COLO668 (cell line): ENCODE measurements at regions not wholly inside any gene's neighbourhood (a gene's known extent, or its start where the extent isn't known, plus 50 kb on each side); places are given as distances from the start of the nearest gene placed in this dataset.
A peak's percentile ranks its signal among the peaks of the same experiment; 100 is the strongest.
"Not testable (repeated sequence)": the region's sequence is repeated elsewhere in the genome, so short reads cannot be mapped to it uniquely, and the experiment has no call there.

ENCODE experiments used
- DNase-seq: peaks from one replicate; lab custom pipeline; 2025; ENCODE audit not compliant: unreplicated experiment; lab: John Stamatoyannopoulos, UW

DNA sequence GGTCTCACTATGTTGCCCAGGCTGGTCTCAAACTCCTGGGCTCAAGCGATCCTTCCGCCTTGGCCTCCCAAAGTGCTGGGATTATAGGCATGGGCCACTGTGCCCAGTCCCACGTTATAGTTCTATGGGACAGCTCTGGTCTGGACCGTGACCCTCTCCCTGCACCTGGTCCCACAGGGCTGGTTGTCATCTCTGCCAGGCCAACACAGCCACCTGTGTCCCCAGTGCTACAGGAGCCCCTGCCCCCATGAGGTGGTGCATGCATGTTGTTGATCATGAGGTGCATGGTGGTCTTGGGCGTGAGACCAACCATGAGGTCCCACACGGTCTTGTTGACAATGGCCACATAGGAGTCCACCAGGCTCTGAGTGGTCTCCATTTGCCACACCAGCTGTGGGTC lies 51.0 kb upstream of the UBE2Q2 start:
- not testable (repeated sequence) for DNase-seq

DNA sequence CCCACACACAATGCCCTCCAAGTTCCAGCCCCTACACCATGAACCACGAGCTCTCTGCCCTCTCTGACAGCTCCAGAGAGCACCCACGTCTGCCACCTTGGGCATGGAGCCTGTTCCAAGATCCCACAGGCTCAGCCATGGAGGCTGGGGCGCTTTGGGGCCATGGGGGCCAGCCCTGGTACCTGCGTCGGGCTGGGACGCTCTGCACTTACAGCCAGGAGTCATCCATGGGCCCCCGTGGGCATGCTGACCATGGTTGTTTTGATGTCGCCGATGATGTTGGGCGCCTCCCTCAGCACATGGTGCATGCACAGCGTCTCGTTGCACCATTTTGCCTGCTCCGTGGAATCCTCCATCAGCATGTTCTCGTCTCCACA lies 51.9 kb upstream of the UBE2Q2 start:
- no peak for DNase-seq

DNA sequence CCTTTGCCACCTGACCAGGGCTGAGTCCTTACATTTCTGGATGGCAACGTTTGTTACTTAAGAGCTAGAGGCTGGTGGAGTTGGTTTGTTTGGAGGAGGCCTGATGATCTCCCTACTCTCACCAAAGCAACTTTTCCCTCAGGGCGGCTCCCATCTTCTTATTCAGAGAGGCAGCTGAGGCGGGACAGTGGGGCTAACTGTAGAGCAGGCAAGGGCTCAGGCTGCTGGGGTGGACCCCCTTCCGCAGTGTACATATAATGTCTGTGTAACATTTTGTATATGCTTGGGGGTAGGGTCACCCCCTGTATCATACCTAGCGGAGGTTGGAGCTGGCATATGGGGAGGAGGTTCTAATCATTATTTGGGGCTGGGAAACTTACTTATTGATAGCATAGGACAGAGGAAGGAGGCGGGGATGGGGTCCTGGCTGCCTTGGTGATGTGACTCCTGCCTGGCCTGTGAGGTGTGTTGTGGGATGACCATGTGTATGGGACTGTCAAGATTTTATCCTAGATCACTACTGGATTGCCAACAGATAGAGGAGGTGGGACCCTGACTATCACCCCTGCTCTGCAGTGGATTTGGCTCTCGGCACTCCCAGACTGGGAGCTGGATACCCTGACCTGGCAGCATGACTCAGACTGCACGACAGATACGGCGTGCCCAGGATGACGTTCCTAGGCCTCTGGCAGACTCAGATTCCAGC lies 52.5 kb upstream of the UBE2Q2 start:
- DNase-seq = no peak

DNA sequence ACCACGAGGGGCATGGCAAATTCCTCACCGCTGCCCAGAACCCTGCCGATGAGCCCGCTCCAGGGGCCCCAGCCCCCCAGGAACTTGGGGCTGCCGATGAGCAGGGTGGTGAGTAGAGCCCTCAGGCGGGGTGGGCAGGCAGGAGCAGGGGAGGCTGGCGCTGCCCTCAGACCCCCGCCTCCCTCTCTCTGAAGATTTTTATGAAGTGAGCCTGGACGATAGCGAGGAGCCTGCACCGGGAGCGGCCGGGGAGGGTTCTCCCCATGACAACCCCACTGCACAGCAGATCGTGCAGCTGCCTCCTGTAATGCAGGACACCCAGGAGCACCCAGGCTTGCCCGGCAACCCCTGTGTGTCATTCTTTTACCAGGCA lies 56.7 kb upstream of the UBE2Q2 start:
- no peak for DNase-seq

DNA sequence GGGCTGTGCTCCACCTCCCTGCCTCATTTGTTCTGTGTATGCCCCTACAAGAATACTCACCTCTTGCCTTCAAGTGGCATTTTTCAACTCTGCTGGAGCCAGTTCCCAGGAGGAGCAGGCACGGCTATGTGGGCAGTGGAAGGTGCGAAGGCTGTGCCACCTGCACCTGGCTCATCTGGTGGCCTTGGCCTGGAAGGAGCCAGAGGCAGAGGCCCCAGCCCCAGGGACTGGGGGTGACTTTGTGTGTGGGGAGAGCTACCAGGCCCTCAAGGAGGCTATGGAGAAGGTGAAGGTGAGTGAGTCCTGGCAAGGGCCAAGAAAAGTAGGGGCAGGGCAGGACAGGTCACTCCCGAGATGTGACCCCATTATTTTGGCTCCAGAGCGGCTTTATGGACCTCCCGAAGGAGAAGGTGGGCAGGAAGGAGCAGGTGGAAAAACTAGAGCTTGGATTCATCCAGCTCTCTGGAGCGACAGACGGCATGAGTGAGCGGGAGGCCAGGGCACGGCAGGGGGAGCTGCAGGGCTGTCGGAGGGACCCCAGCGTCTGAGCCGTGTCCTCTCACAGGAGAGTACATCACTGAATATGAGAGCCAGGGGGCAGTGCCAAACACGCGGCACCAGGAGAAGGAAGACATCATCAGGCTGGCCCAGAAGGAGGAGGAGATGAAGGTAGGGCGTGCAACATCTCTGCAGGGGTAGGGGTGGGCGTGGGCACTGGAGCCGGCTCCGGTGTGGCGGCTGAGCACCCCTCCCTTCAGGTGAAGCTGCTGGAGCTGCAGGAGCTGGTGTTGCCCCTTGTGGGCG lies 57.3 kb upstream of the UBE2Q2 start:
- no peak for DNase-seq

DNA sequence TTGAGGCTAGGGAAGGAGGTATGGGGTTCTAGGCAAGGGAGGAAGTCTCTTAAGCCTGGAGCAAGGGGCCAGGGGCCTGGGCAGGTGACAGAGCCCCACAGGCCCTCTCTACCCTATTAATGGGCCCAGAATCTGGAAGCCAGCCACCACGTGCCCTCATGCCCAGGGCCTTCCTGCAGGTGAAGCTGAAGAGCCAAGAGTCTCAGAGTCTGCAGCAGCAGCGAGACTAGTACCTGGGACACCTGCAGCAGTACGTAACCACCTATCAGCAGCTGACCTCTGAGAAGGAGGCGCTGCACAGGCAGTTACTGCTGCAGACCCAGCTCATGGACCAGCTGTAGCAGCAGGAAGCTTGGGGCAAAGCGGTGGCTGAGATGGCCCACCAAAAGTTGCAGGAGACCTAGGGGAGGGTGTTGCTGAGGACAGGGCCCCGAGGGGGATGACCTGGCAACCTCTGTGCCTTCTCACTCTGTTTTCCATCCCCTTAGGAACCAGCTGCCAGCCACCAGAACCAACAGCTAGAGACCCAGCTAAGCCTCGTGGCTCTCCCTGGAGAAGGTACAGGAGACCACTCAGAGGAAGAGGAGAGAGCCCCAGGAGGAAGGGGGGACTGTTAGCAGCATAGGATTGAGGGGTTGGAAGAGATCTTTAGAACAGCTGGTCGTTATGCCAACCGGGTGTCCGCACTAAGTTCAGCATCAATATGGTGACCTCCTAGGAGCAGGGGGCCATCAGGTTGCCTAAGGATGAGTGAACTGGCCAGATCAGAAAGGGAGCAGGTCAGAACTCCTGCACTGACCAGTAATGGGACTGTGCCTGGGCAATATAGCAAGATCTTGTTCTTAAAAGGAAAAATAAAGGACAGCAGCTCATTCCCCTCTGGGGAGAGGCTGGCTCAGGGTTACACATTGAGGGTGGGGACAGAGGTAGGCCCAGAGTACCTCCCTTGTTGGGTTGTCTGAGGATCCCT lies 58.5 kb upstream of the UBE2Q2 start:
- peak; percentile 41 for DNase-seq

DNA sequence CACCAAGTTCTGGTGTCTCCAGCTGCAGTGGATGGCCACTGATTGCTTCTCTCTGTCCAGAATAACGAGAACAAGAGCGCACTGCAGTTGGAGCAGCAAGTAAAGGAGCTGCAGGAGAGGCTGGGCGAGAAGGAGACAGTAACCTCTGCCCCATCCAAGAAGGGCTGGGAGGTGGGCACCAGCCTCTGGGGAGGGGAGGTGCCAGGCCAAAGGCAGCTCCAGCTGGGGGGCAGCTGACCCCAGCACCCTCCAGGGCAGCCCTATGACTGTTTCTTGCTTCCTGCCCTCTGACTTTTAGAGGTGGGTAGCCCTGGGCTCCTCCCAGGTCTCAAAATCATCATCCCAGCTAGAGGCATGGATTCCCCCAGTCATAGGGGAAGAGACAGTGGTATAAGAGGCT lies 59.7 kb upstream of the UBE2Q2 start:
- DNase-seq = not testable (repeated sequence)

DNA sequence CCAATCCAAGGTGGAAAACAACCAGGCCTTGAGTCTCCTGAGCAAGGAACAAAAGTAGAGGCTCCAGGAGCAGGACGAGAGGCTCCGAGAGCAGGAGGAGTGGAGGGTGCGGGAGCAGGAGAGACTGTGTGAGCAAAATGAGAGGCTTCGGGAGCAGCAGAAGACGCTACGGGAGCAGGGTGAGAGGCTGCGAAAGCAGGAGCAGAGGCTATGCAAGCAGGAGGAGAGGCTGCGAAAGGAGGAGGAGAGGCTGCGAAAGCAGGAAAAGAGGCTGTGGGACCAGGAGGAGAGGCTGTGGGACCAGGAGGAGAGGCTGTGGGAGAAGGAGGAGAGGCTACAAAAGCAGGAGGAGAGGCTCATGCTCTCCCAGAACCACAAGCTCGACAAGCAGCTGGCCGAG lies 60.3 kb upstream of the UBE2Q2 start:
- DNase-seq = no peak

DNA sequence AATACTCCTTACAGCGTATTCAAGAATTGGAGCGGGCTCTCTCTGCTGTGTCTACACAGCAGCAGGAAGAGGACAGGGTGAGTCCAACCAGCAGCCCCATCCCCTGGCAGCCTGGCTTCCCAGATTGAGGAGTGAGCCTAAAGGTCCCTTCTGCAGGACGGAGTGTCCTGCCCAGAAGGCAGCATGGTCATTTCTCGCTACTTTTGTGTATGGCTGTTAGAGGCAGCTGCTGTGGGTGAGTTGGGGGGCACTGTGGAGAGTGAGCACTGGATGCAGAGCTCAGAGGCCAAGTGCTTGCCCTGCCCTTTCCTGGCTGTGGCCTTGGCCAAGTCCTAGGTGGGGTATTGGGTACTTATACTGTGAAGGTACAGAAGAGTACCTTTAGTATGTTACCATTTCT lies 62.3 kb upstream of the UBE2Q2 start:
- DNase-seq = not testable (repeated sequence)

DNA sequence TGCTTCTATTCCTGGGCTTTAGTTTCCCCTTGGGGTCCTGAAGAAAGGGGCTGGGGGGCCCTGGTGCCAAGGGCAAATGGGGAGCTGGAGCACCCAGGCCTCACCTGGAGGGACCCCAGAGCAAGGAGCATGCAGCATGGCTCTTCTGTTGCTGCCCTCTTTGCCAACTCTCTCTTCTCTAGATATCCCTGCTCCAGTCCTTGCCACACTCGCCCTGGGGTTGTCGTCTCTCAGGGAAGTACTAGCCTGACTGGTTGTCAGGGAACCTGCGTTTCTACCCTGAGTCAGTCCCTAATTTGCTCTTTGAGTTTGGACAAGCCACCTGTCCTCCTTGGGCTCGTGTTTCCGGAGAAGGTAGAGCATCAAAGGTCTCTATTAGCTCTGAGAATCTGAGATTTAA lies 63.7 kb upstream of the UBE2Q2 start:
- DNase-seq = no peak

DNA sequence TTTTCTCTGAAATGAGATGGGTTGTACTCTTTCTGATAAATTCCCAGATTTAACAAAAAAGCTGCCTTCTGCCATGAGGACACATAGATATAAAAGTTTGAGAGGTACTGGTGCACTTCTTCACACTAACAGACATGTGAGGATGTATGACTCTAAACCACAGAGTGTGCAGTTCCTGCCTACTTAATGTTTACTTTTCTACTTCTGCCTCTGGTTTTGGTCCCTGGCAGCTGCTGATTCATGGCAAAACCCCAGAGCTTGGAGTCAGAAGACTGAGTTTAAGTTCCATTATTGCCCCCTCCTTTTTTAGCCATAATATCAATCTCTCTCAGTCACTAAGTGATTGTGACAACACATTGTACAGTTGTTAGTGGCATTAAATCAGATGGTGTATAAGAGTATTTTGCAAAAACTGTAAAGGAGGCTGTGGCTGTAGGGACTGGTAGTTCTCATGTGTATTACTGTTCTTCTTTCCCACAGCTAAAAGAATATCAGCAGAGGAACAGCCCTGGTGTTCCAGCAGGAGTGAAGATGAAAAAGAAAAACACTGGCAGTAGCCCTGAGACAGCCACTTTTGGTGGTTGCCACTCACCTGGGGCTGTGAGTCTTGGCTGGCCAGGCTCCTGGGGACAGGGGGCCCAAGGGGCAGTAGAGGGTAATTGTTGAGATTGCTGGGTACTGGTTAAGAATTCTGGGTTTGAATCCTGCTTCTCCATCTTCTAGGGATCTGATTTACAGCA lies 64.4 kb upstream of the CSPG4 start:
- not testable (repeated sequence) for DNase-seq

DNA sequence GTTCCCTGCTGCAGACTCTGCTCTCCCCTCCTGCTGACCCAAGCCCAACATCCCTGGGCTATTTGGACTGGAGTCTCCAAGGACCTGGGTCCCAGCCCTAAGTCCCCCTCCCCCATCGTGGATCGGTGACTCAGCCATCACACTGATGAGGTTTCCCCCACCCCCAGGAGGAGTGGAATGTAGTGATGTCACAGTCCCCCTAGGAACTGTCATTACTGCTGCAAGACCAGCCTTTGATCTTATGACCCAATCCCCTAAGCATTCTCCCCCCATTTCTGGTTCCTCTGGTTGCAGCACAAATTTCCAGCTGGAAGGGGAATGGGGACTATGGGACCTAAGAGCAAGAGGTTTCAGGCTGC lies 63.4 kb upstream of the CSPG4 start:
- DNase-seq = no peak

DNA sequence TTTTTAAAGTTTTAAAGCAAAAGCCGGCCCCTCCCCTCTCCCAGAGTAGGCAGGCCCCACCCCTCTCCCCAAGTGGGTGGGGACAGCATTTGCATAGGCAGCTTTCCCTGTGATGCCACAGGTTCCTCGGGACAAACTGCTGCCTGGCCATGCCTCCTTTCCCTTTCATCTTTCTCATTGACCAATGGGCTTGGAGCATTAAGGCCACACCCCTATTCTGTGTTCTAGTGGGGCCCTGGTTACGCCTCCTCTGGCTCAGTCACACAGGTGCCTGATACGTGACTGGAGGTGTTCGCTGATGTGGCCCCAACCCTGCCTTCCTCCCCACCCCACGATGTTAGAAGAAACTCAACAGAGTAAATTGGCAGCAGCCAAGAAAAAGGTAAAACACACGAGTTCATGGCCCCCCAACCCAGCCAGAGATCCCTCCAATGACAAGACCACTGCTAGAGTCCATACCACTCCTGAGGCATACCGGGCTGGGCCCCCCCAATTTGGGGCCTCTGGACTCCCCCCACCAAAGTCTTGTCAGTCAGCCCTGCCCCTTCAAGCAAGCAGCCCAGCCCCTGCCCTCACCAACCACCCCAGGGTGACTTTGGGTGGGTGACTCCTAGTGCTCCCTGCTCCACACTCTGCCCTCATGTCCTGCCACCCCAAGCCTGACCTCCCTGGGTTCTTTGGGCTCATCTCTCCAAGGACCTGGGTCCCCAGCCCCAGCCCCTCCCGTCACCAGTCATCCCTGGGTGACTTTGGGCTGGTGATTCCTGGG lies 62.8 kb upstream of the CSPG4 start:
- DNase-seq = no peak

DNA sequence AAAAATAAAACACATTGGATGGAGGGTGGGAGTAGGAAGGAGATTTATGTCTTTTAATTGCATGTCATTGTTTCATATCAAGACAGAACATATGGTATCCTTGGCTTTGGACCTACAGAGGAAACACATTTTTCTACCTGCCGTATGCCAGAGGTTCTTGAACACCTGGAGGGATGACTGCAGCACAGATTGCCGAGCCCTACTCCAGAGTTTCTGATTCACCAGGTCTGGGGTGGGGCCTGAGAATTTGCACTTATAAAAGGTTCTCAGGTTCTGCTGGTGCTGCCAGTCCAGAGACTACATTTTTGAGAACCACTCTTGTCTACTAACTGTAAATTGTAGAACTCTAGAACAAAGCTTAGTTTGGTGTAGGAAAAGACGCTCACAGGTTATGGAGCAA lies 61.3 kb upstream of the CSPG4 start:
- not testable (repeated sequence) for DNase-seq

DNA sequence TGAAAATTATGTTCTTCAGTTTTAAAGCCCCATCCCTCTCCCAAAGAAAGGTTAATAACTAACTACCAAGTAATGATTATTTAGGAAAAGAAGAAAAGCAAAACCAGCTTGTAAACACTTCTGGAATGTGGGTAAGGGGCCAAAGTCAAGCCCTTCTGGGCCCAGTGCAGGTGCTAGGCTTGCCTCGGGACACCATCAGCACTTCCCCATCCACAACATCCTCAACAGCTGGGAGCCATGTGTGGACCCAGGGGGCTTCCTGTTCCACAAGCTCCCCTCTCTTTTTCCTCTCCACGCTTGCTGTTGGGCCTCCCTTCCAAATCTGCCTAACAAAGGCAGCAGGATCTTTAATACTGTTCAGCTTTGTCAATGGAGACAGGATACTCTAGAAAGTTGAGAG lies 58.4 kb upstream of the CSPG4 start:
- DNase-seq = not testable (repeated sequence)

DNA sequence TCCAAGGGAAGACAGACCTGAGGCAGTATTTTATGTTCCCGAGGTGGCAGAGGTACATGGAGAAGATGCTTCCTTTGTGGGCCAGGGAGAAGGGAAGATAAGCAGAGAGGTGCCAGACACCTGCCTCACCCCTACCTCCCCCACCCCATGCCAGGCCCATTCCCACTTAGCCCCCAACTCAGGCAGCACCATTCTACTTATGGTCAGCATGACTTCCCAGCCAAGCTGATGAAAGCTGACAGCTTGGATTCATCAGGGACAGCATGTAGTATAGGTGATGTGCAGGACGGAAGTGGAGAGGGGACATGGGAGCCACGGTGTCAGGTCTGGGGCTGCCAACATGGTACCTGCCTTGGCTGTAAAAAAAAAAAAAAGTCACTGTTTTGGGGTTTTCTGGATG lies 57.5 kb upstream of the CSPG4 start:
- no peak for DNase-seq

DNA sequence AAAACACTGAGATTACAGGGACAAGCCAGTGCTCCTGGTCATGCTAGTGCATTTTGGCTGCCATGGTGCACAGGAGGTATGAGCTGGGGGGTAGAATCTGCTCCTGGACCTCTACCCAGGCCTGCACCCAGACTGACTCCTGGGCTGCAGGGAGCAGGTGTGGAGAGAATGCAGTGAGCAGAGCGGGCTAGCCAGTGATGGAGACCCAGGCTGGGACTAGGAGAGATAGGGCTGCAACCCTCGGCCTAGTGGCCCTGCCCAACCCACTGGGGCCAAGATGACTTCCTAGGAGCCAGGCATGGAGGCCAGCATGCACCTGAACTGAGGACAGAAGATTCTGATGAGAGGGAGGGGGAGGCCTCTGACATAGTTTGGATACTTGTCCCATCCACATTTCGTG lies 55.9 kb upstream of the CSPG4 start:
- DNase-seq = not testable (repeated sequence)

DNA sequence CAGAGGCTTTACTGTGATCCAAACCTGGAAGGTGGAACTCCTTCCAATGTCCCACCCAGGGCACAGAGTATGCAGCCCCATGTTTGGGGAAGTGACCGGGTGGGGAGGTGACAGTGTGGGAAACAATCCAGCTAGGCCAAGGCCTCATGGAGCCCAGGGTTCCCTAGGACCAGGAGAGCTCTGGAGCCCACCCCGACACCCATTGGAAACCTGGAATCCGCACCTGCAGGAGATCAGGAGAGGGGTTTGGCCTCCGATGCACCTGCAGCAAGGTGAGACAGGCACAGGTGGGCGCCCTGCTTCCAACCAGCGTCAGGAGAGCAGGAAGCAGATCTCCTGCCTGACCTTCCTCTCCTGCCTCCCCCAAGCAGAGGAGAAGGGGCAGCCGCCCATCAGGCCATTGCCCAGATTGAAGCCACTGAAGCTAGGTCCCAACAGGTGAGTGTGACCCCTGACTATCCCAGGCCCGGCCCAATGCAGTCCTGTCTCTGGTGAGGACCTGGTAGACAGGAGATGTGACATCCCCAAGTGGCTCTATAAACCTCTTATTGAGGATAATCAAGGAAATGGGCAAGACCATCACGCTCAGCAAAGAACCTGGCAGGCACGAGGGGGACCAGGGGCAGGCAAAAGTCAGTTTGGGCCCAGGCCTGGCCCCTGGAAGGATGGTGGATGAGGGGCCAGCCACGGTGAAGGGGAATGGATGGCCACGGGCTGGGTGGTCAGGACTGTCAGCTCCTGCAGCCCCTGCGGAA lies 53.1 kb upstream of the CSPG4 start:
- not testable (repeated sequence) for DNase-seq

DNA sequence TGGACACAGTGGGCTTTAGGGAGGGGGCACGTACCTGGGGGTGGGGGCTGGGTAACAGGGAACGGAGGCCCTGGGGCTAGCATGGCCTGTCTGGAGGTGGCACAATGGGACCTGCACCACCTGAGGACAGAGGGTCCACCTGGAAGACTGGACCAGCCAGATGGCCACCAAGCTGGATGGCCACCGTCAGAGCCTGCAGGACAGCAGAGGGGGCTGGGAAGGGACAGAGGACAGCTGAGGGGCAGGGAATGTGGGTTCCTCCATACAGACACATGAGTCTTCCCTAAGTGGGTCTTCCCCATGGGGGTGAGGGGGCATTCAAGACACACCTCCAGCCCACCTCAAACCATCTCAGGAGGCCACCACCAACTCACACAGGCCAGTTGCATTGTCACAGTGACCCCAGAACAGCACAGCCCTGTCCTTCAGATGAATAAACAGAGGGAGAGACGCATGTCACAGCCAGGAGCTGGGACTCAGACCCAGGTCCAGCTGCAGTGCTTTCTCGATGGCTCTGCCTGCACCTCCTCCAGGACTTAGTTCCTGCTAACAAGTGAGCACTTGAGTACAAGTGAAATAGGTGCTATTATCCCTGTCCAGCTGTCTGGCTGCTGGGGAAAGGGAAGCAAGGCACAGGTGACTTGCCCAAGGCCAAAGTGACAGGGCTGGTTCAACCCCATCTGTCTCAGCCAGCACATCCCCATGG lies 52.4 kb upstream of the CSPG4 start:
- DNase-seq = not testable (repeated sequence)
